NCI-H82 (cell line): ENCODE measurements at regions not wholly inside any gene's neighbourhood (a gene's known extent, or its start where the extent isn't known, plus 50 kb on each side); places are given as distances from the start of the nearest gene placed in this dataset.

Experiments
- DNase-seq: peaks from one replicate; lab custom pipeline; 2025; lab: John Stamatoyannopoulos, UW

DNA sequence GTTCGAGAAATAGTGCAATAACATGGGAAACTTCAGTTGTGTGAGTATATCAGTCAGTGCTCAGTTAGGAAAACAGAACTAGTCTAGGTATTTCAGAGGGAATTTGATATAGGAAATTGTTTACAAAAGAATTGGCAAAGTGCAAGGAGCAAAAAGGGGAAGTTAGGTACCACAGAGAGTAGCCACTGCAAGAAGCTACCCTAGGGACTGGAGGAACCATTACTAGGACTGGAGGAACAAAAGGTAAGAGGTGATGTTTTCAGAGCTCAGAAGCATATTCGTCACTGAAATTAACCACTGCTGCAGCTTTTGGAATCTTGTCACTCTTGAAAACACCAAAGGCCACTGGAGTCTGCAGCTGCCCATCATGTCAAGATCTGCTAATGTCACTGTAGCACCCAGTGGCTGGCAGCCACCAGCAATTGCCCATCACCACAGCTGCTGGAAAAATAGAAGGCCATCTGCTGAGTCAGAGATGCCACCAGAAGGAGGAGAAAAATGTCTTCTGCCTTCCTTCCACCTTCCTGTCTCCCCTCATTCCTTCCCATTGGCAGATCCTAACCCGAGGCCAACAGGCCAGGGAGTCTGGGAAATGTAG, 160.6 kb upstream of the RPS6KA3 start:
- DNase-seq: no peak

DNA sequence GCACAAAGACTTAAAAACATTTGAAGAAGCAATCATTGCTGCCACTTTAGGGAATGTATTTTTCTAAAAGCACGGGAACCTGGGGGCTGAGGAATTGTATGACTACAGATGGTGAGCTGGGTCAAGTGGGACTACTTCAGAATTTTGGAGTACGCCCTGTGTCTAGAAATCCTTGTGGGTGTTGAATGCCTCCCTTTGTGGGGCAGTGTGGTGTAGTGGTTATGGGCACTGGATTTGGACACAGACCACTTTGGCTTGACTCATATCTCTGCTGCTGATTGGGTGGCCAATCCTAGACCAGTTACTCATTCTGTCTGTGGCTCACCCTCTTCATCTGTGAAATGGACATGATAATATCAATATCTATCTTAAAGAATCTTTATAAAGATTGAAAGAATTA, 155.0 kb upstream of the RPS6KA3 start:
- no peak for DNase-seq

DNA sequence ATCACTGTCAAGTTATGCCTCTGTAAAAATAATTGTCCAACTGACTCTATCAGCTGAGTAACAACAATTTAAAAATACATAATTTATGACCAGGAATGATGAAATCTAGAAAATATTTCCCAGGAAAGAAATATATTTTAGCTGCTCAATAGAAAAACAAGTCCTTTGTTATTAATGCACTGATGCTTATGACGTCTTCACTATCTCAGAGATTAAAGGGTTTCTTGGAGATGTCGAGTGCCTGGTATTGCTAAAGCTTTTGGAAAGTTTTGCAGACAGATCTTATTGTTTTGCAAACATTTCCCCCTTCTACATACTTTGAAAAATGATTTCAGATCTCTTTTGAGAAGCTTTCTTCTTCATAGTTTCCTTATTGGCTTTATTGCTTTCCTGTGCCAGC, 154.6 kb upstream of the RPS6KA3 start:
- no peak for DNase-seq

DNA sequence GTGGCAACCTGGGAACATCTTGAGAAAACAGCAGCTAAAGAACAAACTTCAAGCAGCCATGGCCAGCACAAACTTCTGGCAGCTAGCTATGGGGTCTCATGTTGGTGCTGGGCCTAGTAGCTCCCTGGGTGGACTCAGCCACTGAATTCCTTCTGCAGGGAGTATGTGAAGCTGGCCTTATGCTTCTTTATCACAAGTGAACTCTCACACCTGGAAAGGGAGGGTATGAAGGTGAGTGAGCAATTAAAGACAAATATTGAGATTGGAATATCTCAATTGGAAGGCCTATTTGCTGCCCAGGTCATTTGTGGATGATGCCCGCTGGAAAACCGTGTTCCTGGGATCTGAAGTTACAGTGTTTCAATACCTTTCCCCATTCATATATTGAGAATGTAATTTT, 153.3 kb upstream of the RPS6KA3 start:
- DNase-seq: no peak

DNA sequence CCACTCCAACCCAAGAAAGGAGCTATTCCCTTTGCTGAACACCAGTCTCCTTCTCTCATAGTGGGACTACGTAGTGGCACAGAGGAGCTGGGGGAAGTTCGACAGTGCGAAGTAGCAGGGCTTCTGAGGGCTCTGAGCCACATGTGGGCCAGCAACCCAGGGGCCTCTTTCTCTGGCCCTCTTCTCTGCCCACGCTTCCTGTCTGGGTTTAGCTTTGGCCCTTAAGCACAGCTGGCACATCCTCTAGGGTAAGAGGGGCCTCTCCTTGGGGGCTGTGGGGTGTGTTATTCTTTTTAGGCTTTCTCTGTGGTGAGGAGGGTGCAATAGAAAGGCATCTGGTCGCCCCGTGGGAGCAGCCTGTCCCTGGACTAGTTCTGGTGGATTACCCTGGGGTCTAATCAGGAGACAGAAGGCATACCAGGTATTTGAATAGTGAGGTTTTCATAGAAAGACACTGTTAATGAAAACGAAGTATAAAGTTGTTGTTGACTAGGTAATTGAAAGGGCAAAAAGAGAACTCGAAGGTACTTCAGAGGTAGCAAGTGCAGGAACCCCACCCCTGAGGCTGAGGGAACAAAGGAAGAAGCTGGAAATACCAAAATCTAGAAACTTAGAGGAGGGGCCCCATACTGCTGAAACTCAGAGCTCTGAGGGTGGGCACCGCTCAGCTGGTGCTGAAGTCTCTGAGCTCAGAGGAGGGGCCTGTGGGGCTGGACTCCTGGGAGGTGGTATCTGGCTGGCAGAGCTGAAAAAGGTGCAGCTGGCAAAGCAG, 151.9 kb upstream of the RPS6KA3 start:
- DNase-seq: no peak

DNA sequence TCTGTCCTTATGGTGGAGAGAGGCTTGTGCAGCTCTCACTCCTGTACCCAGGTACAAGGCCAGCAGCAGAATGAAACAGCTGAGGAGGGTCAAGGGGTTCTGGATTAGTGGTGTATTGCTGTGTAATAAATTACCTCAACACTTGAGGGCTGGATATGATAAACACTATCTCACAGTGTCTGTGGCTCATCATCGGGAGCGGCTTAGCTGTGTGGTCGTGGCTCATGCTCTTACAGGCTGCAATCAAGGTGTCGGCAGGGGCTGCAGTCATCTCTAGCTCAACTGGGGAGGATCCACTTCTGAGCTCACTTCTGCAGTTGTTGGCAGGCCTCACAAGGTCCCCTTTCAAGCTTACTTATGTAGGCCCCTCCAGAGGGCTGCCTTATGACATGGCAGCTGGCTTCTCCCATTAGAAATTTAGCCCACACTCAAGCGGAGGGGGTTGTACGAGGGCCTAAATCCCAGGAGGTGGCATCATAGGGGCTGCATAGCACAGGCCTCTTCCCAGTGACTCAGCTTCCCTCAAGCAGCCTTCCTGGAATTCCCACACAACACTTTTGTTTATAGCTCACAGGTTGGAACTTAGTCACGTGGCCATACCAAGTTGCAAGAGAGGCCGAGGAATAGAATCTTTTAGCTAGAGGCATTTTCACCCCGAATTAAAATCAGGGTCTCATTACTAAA, 148.2 kb upstream of the RPS6KA3 start:
- no peak for DNase-seq

DNA sequence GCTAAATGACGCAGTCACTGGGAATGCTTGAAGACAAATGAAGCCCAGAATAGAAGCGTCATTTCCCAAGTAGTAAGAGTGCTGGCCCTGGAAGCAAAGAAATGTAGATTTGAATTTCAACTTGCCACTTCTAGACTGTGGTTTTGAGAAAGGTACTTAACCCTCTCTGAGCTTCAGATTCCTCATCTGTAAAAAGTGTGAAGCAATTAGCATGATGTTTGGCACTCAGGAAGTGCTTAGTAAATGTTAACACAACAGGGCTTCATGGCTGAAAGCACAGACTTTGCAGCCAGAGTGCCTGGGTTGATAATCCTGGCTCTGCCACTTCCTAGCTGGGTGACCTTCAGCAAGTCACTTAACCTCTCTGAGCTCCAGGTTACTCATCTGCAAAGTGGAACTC, 147.4 kb upstream of the RPS6KA3 start:
- no peak for DNase-seq

DNA sequence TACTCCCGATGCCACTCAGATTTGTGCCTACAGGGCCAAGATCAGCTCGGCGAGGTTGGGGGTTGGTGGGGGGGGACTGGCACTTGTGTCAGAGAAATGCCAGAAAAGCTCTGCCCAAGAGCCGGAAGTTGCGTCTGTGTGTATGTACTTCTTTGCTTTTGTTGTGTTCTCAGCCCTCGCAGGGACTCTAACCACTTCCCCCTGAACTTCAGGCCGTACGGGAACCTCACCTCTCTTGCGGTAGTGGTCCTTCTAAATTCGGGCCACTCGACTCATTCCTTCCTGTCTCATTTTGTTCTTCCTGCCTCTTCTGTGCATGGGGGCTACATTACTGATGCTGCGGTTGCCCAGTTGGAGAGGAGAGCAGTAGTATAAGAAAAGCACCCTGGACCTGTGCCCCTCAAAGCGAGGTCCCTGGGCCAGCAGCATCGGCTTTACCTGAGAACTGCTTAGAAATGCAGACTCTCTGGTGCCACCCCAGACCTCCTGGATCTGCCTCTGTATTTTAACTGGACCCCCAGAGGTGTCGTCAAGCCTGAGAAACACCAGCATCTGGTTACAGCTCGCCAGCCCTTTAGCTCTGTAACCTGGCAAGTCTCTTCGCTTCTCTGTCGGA, 146.3 kb upstream of the RPS6KA3 start:
- DNase-seq: no peak

DNA sequence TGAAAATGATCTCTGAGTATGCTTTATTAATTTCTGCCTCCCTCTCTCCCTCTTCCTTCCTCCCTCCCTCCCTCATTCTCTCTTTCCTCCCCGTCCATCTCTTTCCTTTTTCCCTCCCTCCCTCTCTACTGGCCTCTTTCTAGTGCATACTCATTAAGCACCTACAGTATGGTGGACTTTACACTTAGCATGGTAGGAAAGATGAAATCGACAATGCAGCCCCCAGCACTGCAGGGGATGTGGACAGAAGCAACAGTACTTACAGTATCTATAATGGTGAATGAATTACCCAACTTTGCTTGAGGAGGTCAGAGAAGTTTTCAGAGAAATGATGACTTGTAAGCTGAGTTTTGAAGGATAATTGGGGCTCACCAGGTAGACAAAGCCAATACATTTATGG, 143.8 kb upstream of the RPS6KA3 start:
- no peak for DNase-seq

DNA sequence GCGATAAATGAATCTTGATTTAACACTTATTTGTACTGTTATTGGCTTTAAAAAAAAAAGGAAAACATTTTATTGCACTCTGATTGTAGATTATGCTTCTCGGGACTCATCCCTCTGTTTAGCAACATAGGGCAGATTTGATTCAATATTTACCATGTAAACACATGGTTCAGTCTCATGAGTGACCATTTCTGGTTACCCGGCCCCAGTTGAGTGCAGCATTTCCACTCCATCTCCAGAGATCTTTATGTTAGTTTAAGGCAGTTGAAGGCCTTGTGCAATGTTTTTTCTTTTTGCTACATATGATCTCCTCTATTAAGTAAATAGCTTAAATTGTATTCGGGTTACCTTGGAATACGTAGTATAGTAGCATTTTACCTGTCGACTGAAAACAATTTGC, 143.3 kb upstream of the RPS6KA3 start:
- no peak for DNase-seq

DNA sequence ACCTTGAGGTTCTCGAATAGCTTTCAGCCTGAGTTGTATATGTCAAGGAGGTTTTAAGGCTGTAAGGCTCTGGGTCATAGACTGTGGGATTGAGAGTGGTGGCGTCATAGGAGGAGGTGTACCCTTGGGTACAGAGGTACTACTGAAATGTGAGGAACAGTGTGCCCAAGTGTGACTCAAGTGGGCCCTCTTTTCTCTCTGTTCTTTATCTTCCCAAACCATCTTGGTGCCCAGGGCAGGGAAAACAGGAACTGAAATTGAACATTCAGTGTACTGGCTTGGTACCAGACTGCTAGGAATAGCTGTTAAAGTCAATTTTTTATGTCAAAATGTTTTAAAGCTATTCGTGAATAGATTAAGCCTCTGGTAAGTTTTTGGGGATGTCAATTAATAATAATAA, 136.2 kb upstream of the RPS6KA3 start:
- no peak for DNase-seq

DNA sequence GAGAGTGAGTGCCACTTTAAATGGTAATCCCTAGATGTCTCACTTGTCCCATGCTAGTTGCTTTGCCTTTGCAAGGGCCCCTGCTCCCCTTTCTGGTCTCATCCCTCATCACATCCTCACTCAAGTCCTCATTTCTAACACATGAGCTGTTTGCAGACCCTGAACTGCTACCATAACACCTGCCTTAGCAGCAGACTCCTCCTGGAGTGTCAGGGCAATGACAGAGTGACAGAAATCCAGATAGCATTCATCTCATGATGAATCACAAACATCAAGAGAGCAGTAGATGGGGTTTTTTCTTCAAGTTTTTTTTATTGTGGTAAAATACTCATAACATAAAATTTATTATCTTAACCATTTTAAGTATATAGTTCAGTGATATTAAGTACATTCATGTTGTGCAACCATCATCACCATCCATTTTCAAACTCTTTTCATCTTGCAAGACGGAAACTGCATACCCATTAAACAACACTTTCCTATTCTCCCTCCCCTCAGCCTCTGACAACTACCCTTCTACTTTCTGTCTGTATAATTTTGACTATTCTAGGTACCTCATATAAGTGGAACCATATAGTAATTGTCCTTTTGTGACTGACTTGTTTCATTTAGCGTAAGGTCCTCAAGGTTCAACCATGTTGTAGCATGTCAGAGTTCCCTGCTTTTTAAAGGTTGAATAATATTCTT, 133.2 kb upstream of the RPS6KA3 start:
- no peak for DNase-seq

DNA sequence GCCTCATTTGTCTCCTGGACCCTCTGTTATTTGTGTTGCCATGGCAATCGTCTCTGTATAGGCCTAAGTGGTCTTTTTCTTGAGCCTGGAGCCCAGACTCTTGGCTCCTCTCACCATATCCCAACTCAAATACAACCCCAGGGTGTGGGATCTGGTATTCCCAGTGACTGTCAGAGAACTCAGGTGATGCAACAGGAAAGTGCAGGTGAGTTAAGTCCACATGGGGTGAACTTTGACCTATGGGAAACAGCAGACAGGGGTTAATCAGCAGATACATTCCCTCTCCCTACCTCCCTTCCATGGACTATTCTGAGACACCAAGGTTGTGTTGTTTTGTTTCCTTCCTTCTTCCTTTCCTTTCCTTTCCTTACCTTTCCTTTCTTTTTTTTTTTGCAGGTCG, 130.9 kb upstream of the RPS6KA3 start:
- no peak for DNase-seq

DNA sequence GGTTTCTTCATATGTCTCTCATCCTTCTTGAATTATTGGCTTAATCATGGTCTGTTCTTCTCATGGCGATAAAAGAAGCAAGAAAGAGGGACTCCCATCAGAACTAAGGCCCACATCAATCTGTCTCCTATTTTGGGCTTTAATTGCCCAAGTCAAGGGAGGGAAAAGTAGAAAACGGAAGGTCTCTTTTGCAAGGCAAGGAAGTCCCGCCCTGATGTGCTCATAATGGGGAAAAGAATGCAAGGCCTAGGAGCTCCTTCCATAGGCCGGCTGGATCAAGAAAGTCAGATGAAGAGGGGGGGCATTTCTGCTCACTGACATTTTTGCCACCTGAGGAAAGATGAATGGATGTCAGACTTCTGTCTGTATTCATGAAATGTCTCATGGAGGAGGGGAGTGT, 127.7 kb upstream of the RPS6KA3 start:
- no peak for DNase-seq

DNA sequence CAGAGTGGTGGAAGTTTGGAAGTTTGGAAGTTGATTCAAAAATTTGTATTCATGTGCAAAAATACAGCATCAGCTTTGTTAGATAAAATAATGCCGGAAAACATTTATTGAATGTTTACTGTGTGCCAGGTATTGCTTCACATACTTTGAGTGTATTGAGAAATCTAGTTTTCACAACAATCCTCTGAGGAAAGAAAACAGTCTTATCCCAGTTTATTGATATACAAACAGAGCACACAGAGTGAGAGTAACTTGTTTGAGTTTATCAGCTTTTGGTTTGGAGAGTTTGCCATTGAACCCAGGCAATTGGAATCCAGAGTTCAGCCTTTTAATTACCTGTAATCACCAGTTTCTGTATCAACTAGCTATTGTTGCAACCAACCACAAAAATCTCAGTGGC, 127.2 kb upstream of the RPS6KA3 start:
- DNase-seq: no peak

DNA sequence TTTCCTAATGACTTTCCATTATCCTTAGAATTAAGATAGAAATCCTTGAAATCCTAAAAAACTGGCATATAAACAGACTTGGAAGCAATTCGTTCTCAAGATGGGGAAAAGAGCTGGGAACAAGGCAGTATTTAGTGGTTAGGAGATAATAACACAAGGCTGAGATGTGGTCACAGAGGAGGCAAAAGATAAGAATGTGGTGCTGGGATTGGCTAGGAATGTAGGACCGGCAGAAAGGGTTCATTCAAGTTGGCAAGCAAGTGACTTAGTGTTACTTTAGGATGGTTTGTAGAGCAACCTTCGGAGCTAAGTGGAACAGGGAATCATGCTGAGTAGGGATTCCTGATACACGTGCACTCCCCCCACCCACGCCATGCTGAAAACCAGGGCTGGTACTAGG, 121.9 kb upstream of the RPS6KA3 start:
- DNase-seq: no peak

DNA sequence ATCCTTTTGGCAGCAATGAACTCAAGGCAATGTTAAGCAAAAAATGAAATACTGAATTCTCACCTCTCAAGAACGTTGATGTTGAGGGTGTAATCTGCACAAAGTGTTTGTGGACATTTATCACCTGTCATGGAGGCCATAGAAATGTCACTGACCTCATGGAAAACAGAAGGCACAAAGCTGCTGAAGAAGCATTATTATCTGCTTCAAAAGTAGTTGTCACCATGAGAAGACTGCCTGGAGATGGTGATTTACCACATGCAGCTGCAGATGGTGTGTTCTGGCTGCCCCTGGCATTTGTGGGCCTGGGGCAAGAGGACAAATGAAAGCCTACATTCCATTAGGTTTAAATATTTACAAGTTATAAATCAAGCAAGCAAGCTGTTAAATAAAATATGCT, 116.8 kb upstream of the RPS6KA3 start:
- DNase-seq: no peak

DNA sequence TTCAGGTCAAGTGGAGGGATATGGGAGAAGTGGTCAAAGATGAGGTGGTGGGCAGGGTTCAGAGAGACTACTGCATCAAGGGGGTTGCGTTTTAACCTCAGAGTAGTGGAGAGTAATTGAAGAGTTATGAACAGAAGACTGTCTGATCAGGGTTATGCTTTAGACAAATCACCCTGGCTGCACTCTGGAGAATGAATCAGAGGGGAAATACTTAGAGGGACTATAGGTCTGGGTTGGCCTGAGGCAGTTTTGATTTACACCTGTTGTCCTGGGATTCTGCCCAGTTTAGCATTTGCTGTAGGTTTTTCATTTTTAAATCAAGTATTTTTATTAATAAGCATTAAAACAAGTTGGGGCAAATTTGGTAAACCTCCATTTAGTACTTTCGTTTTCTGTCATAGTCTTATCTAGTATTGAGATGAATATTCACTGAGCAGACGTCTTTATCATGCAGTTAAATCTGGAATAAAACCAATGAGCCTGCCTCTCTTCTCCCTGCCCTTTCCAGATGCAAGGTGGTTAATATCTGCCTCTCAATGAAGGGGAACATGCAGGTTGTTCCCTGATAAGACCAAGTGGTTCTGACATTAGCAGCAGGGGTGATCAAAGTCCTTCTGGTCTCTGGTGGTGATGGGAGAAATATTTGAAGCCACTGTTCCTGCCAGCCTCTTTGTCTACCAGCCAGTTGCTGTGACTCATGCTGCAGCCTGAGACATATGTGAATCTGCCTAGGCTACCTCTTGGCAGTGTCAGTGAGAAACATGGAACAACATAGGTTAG, 116.0 kb upstream of the RPS6KA3 start:
- DNase-seq: no peak

DNA sequence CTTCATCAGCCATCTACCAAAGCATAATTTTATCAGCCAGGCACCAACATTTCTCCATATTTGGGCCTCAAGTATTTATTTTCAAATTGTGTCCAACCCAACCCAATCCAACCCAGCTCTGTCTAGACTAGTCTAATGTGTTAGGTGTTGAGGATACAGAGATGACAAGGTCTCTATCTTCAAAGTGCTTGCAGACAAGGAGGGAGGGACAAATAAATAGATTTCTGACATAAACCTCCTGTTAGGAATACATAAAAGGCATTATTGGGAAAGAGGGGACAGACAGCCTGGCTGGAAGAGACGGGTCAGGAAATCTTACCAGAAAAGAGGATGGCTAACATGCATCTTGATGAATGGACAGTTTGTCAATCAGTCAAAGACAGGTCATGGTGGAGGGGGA, 115.4 kb upstream of the RPS6KA3 start:
- no peak for DNase-seq

DNA sequence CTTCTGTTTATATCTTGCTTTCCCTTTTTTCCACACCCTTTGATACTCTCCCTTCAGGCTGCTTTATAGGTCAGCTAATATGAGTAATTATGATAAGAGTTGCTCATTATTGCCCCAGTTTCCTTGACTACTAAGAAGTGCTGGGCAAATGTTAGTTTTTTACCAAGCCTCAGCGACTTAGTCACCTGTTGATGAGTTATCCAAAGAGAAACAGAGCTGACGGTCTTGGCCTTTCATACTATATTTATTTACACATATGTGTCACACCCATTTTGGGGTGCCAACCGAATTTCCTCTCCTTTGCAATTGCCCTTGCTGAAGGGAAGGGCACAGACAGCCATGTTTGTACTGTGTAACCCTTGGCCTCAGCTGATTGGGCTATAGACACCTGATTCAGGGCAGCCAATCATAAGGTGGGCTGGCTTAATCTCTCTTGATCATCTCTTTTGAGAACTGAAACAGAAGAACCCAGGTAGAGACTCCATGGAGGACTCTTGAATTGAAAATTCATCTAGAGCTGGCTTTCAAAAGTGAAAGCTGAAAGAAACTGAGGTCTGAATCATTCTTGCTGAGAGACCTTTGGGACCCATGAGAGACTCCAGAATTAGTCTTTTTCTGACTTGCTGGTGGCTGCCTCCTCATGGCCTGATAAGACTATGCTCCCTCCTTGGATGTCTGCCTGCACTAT, 111.7 kb upstream of the RPS6KA3 start:
- DNase-seq: no peak

DNA sequence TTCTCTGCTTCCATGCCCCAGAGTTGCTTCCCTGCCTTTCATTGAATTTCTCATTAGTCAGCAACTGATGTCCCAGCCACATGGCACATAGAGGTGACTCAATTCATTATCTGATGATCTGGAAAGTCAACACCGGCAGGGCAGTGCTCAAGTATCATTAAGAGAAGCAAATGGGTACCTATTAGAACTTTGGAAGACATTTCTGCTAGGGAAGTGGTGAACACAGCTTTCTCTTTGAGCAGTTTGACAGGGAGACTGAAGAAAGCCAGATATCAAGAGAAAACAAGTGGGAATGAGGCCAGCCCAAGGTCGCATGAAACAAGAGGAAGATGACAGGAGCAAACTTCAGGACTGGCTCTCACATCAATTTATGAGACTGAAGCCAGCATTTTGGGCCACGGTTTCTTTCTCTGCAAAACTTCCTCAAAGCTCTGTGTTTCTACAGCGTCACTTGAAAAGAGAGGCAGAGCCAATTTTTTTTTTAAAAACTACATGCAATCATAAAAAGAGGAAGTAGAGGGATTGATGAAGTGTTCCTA, 108.3 kb upstream of the RPS6KA3 start:
- no peak for DNase-seq
